IMR-90 (cell line): ENCODE measurements at regions not wholly inside any gene's neighbourhood (a gene's known extent, or its start where the extent isn't known, plus 50 kb on each side); places are given as distances from the start of the nearest gene placed in this dataset.

Experiments
- FOS ChIP-seq: fragments of 150-350 bp; IDR thresholded peaks from 2 replicates; pipeline ENCODE4 v1.6.1; 2016; ENCODE audit warnings: low read depth, low read length
- MAZ ChIP-seq: IDR thresholded peaks from 2 replicates; pipeline ENCODE4 v1.6.1; 2012; ENCODE audit warnings: low read depth, mild to moderate bottlenecking, low read length, improper control_type of control experiment, moderate library complexity, borderline replicate concordance
- POLR2A ChIP-seq: IDR thresholded peaks from 2 replicates; pipeline ENCODE4 v1.6.1; 2012; ENCODE audit warnings: mild to moderate bottlenecking, low read depth, low read length
- RFX5 ChIP-seq: IDR thresholded peaks from 2 replicates; pipeline ENCODE4 v1.8.0; 2012; ENCODE audit warnings: low read depth, mild to moderate bottlenecking, low read length, moderate library complexity
- SMC3 ChIP-seq: fragments of 150-350 bp; IDR thresholded peaks from 2 replicates; pipeline ENCODE4 v1.6.1; 2016; ENCODE audit warnings: low read depth, mild to moderate bottlenecking, antibody characterized with exemption, low read length, moderate library complexity
- TF ChIP-seq, protein P1 (sequence below): fragments of 150-350 bp; IDR thresholded peaks from 2 replicates; pipeline ENCODE4 v1.6.1; 2017; ENCODE audit warnings: mild to moderate bottlenecking, antibody characterized with exemption, low read length, low read depth
- TF ChIP-seq, protein P2 (sequence below): conservative IDR thresholded peaks from 2 replicates; pipeline ENCODE4 v1.5.1; 2012; ENCODE audit warnings: mild to moderate bottlenecking, low read depth, low read length, improper control_type of control experiment

DNA sequence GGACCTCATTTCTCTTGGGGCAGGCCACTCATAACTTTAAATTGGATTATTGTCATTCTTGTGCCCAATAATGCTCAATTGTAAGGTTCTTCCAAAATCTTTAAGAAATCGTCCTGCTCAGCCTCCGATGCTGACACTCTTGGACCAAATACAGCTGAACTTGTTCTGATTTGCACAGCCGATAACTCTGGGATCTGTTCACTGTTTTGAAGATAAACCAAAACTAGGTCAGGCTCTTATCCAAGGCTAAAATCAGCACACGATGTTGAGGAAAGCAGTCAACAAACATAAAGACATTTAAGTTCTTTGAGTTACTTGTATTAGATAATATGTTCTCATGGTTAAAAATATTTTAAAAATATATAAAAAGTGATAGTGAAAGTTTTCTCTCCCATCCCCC lies 52.0 kb upstream of the NEO1 start:
- TF ChIP-seq MAZ (no peak), POLR2A (no peak), RFX5 (no peak), FOS (no peak), SMC3 (no peak)
- TF ChIP-seq, protein P1, sequence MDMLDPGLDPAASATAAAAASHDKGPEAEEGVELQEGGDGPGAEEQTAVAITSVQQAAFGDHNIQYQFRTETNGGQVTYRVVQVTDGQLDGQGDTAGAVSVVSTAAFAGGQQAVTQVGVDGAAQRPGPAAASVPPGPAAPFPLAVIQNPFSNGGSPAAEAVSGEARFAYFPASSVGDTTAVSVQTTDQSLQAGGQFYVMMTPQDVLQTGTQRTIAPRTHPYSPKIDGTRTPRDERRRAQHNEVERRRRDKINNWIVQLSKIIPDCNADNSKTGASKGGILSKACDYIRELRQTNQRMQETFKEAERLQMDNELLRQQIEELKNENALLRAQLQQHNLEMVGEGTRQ: no peak
- TF ChIP-seq, protein P2, sequence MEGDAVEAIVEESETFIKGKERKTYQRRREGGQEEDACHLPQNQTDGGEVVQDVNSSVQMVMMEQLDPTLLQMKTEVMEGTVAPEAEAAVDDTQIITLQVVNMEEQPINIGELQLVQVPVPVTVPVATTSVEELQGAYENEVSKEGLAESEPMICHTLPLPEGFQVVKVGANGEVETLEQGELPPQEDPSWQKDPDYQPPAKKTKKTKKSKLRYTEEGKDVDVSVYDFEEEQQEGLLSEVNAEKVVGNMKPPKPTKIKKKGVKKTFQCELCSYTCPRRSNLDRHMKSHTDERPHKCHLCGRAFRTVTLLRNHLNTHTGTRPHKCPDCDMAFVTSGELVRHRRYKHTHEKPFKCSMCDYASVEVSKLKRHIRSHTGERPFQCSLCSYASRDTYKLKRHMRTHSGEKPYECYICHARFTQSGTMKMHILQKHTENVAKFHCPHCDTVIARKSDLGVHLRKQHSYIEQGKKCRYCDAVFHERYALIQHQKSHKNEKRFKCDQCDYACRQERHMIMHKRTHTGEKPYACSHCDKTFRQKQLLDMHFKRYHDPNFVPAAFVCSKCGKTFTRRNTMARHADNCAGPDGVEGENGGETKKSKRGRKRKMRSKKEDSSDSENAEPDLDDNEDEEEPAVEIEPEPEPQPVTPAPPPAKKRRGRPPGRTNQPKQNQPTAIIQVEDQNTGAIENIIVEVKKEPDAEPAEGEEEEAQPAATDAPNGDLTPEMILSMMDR: no peak
